ENCODE measurements at regions not wholly inside any gene's neighbourhood (a gene's known extent, or its start where the extent isn't known, plus 50 kb on each side); places are given as distances from the start of the nearest gene placed in this dataset.

- no peak for DNase-seq (ENCODE audit: low read depth in 1 of 2, low spot score in 1 of 2)
These were observed 439.0 kb upstream of the GOLIM4 start for GRCh38 chr3:168534761-168535160.

- DNase-seq (ENCODE audit: low read depth in 1 of 2, low spot score in 1 of 2) = no peak
These were observed 437.9 kb upstream of the GOLIM4 start for GRCh38 chr3:168533600-168533999.

- no peak for DNase-seq (ENCODE audit: low read depth in 1 of 2, low spot score in 1 of 2)
These were observed 436.4 kb upstream of the GOLIM4 start for GRCh38 chr3:168532135-168532534.

- DNase-seq (ENCODE audit: low read depth in 1 of 2, low spot score in 1 of 2) = no peak
These were observed 435.4 kb upstream of the GOLIM4 start for GRCh38 chr3:168531116-168531515.

GRCh38 chr3:168524129-168524528, 428.4 kb upstream of the GOLIM4 start:
- DNase-seq (ENCODE audit: low read depth in 1 of 2, low spot score in 1 of 2) = no peak

- no peak for DNase-seq (ENCODE audit: low read depth in 1 of 2, low spot score in 1 of 2)
These were observed 421.7 kb upstream of the GOLIM4 start for GRCh38 chr3:168517249-168518071.

- DNase-seq (ENCODE audit: low read depth in 1 of 2, low spot score in 1 of 2) = no peak
These were observed 418.5 kb upstream of the GOLIM4 start for GRCh38 chr3:168514252-168514651.

- DNase-seq (ENCODE audit: low read depth in 1 of 2, low spot score in 1 of 2) = no peak
These were observed 417.1 kb upstream of the GOLIM4 start for GRCh38 chr3:168512802-168513201.

- no peak for DNase-seq (ENCODE audit: low read depth in 1 of 2, low spot score in 1 of 2)
These were observed 415.8 kb upstream of the GOLIM4 start for GRCh38 chr3:168511428-168512014.

GRCh38 chr3:168506589-168506988, 410.9 kb upstream of the GOLIM4 start:
- DNase-seq (ENCODE audit: low read depth in 1 of 2, low spot score in 1 of 2) = no peak

- DNase-seq (ENCODE audit: low read depth in 1 of 2, low spot score in 1 of 2) = no peak
These were observed 405.8 kb upstream of the GOLIM4 start for GRCh38 chr3:168501570-168501969.

GRCh38 chr3:168498194-168498593, 402.5 kb upstream of the GOLIM4 start:
- DNase-seq (ENCODE audit: low read depth in 1 of 2, low spot score in 1 of 2) = no peak

- no peak for DNase-seq (ENCODE audit: low read depth in 1 of 2, low spot score in 1 of 2)
These were observed 402.0 kb upstream of the GOLIM4 start for GRCh38 chr3:168497741-168498140.

GRCh38 chr3:168497183-168497582, 401.5 kb upstream of the GOLIM4 start:
- DNase-seq (ENCODE audit: low read depth in 1 of 2, low spot score in 1 of 2) = no peak

GRCh38 chr3:168495932-168496331, 400.2 kb upstream of the GOLIM4 start:
- no peak for DNase-seq (ENCODE audit: low read depth in 1 of 2, low spot score in 1 of 2)

GRCh38 chr3:168495270-168495669, 399.5 kb upstream of the GOLIM4 start:
- no peak for DNase-seq (ENCODE audit: low read depth in 1 of 2, low spot score in 1 of 2)

- DNase-seq (ENCODE audit: low read depth in 1 of 2, low spot score in 1 of 2) = no peak
These were observed 397.9 kb upstream of the GOLIM4 start for GRCh38 chr3:168493412-168494205.

GRCh38 chr3:168490981-168491380, 395.3 kb upstream of the GOLIM4 start:
- no peak for DNase-seq (ENCODE audit: low read depth in 1 of 2, low spot score in 1 of 2)

GRCh38 chr3:168489301-168489700, 393.6 kb upstream of the GOLIM4 start:
- no peak for DNase-seq (ENCODE audit: low read depth in 1 of 2, low spot score in 1 of 2)

- DNase-seq (ENCODE audit: low read depth in 1 of 2, low spot score in 1 of 2) = no peak
These were observed 390.2 kb upstream of the GOLIM4 start for GRCh38 chr3:168485936-168486335.

- DNase-seq (ENCODE audit: low read depth in 1 of 2, low spot score in 1 of 2) = no peak
These were observed 380.7 kb upstream of the GOLIM4 start for GRCh38 chr3:168476360-168476980.

- DNase-seq (ENCODE audit: low read depth in 1 of 2, low spot score in 1 of 2) = no peak
These were observed 380.0 kb upstream of the GOLIM4 start for GRCh38 chr3:168475704-168476103.
